ENCODE measurements at regions not wholly inside any gene's neighbourhood (a gene's known extent, or its start where the extent isn't known, plus 50 kb on each side); places are given as distances from the start of the nearest gene placed in this dataset.

DNA sequence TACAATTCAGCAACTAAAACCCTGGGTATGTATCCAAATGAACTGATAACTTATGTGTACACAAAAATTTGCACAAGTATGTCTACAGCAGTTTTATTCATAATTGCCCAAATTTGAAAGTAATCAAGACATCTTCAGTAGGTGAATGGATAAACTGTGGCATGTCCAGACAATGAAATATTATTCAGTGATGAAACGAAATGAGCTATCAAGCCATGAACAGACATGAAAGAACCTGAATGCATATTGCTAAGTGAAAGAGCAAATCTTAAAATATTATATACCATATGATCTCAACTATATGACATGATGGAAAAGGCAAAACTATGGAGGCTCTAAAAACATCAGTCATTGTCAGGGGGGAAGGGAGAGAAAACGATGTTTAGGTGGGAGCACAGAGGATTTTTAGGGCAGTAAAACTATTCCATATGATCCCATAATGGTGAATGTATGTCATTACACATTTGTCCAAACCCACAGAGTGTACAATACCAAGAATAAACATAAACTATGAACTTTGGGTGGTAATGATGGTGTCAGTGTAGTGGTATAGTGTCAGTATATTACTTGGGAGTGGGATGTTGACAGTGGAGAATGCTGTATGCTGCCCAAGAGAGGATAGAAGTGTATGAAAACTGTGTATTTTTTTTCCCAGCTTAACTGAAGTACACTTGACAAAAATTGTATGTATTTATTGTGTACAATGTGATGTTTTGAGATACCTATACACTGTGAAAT lies 92.8 kb upstream of the PPP2R5A start:
- H3K9me3 ChIP-seq = peaks cover 0 to 12% (median 0%) of the 10 kb centered on the region in 11 donors
- DNase-seq = no peak
- no peaks in the 10 kb centered on the region for H3K36me3 ChIP-seq
- TF ChIP-seq, protein P1, sequence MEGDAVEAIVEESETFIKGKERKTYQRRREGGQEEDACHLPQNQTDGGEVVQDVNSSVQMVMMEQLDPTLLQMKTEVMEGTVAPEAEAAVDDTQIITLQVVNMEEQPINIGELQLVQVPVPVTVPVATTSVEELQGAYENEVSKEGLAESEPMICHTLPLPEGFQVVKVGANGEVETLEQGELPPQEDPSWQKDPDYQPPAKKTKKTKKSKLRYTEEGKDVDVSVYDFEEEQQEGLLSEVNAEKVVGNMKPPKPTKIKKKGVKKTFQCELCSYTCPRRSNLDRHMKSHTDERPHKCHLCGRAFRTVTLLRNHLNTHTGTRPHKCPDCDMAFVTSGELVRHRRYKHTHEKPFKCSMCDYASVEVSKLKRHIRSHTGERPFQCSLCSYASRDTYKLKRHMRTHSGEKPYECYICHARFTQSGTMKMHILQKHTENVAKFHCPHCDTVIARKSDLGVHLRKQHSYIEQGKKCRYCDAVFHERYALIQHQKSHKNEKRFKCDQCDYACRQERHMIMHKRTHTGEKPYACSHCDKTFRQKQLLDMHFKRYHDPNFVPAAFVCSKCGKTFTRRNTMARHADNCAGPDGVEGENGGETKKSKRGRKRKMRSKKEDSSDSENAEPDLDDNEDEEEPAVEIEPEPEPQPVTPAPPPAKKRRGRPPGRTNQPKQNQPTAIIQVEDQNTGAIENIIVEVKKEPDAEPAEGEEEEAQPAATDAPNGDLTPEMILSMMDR (IDR thresholded peaks at IDR 0.05) = no peak
- no peak overlapping the region for H3K27ac ChIP-seq
- 72 to 73% methylated on average over 2 of the region's 2 CpGs for WGBS, 2 donors
- no peaks in the 10 kb centered on the region for H3K27me3 ChIP-seq
- ATAC-seq = no peak
- intact Hi-C loops (cut with DNase I) = no loop called here
- peaks cover 4 to 26% (median 20%) of the 10 kb centered on the region in 9 donors for H3K4me1 ChIP-seq
- H3K4me3 ChIP-seq = no peak overlapping the region

DNA sequence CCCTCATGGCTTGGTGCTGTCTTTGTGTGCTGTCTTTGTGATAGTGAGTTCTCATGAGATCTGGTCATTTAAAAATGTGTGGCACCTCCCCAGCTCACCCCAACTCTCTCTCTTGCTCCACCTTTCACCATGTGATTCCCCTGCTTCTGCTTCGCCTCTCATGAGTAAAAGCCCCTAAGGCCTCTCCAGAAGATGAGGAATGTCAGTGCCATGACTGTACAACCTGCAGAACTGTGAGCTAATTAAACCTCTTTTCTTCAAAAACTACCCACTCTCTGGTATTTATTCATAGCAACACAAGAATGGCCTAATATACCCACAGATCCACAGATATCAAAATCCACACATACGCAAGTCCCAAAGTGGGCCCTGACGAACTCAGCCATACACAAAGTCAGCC lies 88.9 kb upstream of the PPP2R5A start:
- H3K9me3 ChIP-seq = peaks cover 0 to 19% (median 3%) of the 10 kb centered on the region in 11 donors
- intact Hi-C loops (cut with DNase I) = no loop called here
- TF ChIP-seq, protein P1 (IDR thresholded peaks at IDR 0.05) = no peak
- H3K4me1 ChIP-seq = peaks cover 0 to 3% (median 0%) of the 10 kb centered on the region in 9 donors
- DNase-seq = no peak
- WGBS, 2 donors = 98% methylated on average over 3 of the region's 3 CpGs
- no peak for ATAC-seq
- H3K27me3 ChIP-seq = no peaks in the 10 kb centered on the region
- no peaks in the 10 kb centered on the region for H3K36me3 ChIP-seq
- H3K4me3 ChIP-seq = no peak overlapping the region
- H3K27ac ChIP-seq = no peak overlapping the region

- peaks cover 0 to 16% (median 0%) of the 10 kb centered on the region in 9 donors for H3K4me1 ChIP-seq
- H3K27me3 ChIP-seq = no peaks in the 10 kb centered on the region
- H3K4me3 ChIP-seq = no peak overlapping the region
- peak overlapping the region in 1 of 10 donors; percentile 15 for H3K27ac ChIP-seq
- intact Hi-C loops (cut with DNase I) = no loop called here
- TF ChIP-seq, protein P1 (IDR thresholded peaks at IDR 0.05) = no peak
- peaks cover 0 to 7% (median 0%) of the 10 kb centered on the region in 11 donors for H3K9me3 ChIP-seq
- 65 to 75% methylated on average over 3 of the region's 3 CpGs for WGBS, 2 donors
- no peaks in the 10 kb centered on the region for H3K36me3 ChIP-seq
- no peak for DNase-seq
- no peak for ATAC-seq
Observed at GRCh38 chr1:212201461-212201860, 83.7 kb upstream of the PPP2R5A start.

DNA sequence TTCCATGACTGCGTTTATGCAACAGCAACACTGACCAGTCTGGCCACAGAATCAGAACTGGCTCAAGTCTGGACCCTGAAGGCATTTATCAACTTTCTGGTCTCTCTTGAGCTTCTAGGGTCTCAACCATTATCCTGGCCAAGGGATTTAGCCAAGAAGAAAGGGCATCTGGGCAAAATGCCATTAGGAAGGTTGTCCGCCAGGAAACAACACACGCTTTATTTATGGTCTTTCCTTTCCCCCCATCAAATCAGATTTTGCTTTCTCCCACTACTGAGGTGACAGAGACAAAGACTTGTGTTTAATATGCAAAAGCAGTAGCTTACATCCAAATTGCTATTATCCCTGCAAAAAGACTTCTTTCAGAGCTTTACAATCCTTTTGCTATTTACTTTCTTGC lies 81.6 kb upstream of the PPP2R5A start:
- no peaks in the 10 kb centered on the region for H3K27me3 ChIP-seq
- intact Hi-C loops (cut with DNase I) = no loop called here
- peaks cover 0 to 25% (median 5%) of the 10 kb centered on the region in 9 donors for H3K4me1 ChIP-seq
- H3K9me3 ChIP-seq = peaks cover 0 to 7% (median 0%) of the 10 kb centered on the region in 11 donors
- TF ChIP-seq, protein P1 (IDR thresholded peaks at IDR 0.05) = no peak
- DNase-seq = no peak
- H3K27ac ChIP-seq = no peak overlapping the region
- 68 to 71% methylated on average over 3 of the region's 3 CpGs for WGBS, 2 donors
- no peaks in the 10 kb centered on the region for H3K36me3 ChIP-seq
- no peak overlapping the region for H3K4me3 ChIP-seq
- ATAC-seq = no peak
